Tibial nerve (tissue), 4 donors: ENCODE measurements at regions not wholly inside any gene's neighbourhood (a gene's known extent, or its start where the extent isn't known, plus 50 kb on each side); places are given as distances from the start of the nearest gene placed in this dataset.

Experiments
- DNase-seq, 2 donors: peaks; one replicate each; pipeline ENCODE4 v3.0.0-alpha.2; 2019; ENCODE audit warnings: low spot score in 2 of 2
- H3K27ac ChIP-seq, 4 donors: fragments of 200-600 bp; sonication (generic) in 3 of 4; one replicate each; pipeline ENCODE4 v1.5.1; 2017 to 2019; ENCODE audit warnings: mild to moderate bottlenecking in 1 of 4
- H3K27me3 ChIP-seq, 2 donors: fragments of 200-600 bp; sonication (generic) in 1 of 2; one replicate each; pipeline versions ENCODE4 v1.5.1 to v1.6.0; 2017 to 2019
- H3K36me3 ChIP-seq, 3 donors: fragments of 200-600 bp; sonication (generic); one replicate each; pipeline ENCODE4 v1.5.1; 2018 to 2019
- H3K4me1 ChIP-seq, 4 donors: fragments of 200-600 bp; sonication (generic) in 3 of 4; one replicate each; pipeline ENCODE4 v1.5.1; 2017 to 2019
- H3K4me3 ChIP-seq, 4 donors: fragments of 200-600 bp; sonication (generic) in 3 of 4; one replicate each; pipeline ENCODE4 v1.5.1; 2017 to 2019; ENCODE audit warnings: mild to moderate bottlenecking in 1 of 4, moderate library complexity in 1 of 4
- H3K9me3 ChIP-seq, 4 donors: fragments of 200-600 bp; sonication (generic) in 3 of 4; one replicate each; pipeline ENCODE4 v1.5.1; 2017 to 2019
- CTCF ChIP-seq, 5 experiments: fragments of 200-600 bp in 3 of 5; fragments of 450-650 bp in 2 of 5; sonication (generic) in 3 of 5; IDR thresholded peaks; one replicate each; pipeline ENCODE4 v1.5.1; 2016 to 2019; ENCODE audit warnings: antibody characterized with exemption in 5 of 5, mild to moderate bottlenecking in 3 of 5, moderate library complexity in 2 of 5
- EP300 ChIP-seq, 2 donors: sonication (generic); formaldehyde crosslinking; IDR thresholded peaks; one replicate each; pipeline ENCODE4 v1.6.1; 2017; ENCODE audit warnings: antibody characterized with exemption in 2 of 2, mild to moderate bottlenecking in 1 of 2
- POLR2A ChIP-seq, 2 donors: fragments of 450-650 bp; IDR thresholded peaks; one replicate each; pipeline ENCODE4 v1.6.1; 2017; ENCODE audit warnings: antibody characterized with exemption in 2 of 2, mild to moderate bottlenecking in 2 of 2, moderate library complexity in 2 of 2
- WGBS, 2 donors: methylation state at CpG; one replicate each; pipeline ENCODE4 v1.1.5; 2018; 5-methylcytosine and 5-hydroxymethylcytosine counted together

- DNase-seq, result no peak
- H3K36me3 ChIP-seq, result no peaks in the 10 kb centered on the region
- WGBS, 2 donors, result 59 to 62% methylated on average over 2 of the region's 2 CpGs
Observed at GRCh38 chr9:21656776-21657674, 145.4 kb upstream of the MTAP start.

DNA sequence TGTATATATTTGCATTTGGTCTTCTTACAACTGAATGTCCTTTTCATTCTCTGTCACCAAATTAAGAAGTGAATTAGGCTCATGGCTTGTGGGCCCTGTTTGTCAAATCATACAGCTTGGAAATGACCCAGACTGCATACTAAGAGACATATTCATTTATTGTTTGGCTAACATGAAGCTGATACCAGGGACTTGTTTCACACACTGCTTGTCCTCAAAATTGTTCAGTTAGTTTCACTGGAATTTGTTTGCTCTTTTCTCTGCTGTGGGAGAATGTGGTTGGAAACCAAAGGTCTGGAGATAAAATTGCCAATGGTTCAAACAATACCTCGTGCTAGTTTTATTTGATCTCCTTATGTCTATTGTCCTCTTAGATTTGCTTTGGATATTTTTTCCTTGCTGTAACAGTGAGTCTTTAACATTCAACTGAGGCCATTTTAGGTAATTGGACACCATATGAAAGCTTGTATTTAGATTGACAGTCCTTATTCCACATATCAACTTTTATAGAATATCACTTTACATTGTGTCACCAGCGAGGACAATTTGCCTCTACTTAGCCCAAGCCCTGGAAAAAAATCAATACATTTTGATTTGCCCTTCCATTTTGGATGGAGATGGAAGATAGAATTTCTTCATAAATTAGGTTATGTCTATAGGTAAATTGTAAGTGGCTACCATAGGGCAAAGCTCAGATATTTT is 144.3 kb upstream of the MTAP start:
- H3K9me3 ChIP-seq, result no peaks in the 10 kb centered on the region
- WGBS, 2 donors, result 75 to 83% methylated on average over 2 of the region's 2 CpGs
- H3K4me1 ChIP-seq, result peaks cover 0 to 10% (median 0%) of the 10 kb centered on the region in 4 donors
- no peaks in the 10 kb centered on the region for H3K36me3 ChIP-seq
- TF ChIP-seq EP300 (IDR thresholded peaks at IDR 0.05) (no peak), POLR2A (IDR thresholded peaks at IDR 0.05) (no peak), CTCF (IDR thresholded peaks at IDR 0.05) (no peak)
- no peak overlapping the region for H3K27ac ChIP-seq
- H3K4me3 ChIP-seq, result no peak overlapping the region
- no peak for DNase-seq
- H3K27me3 ChIP-seq, result no peaks in the 10 kb centered on the region

More at GRCh38 chr9:21656776-21657674, 145.4 kb upstream of the MTAP start:
- H3K9me3 ChIP-seq, result no peaks in the 10 kb centered on the region
- peaks cover 0 to 10% (median 0%) of the 10 kb centered on the region in 4 donors for H3K4me1 ChIP-seq
- no peak overlapping the region for H3K27ac ChIP-seq
- no peak overlapping the region for H3K4me3 ChIP-seq
- TF ChIP-seq CTCF (IDR thresholded peaks at IDR 0.05), result no peak
- TF ChIP-seq POLR2A (IDR thresholded peaks at IDR 0.05), result no peak
- no peak for TF ChIP-seq EP300 (IDR thresholded peaks at IDR 0.05)
- H3K27me3 ChIP-seq, result no peaks in the 10 kb centered on the region

DNA sequence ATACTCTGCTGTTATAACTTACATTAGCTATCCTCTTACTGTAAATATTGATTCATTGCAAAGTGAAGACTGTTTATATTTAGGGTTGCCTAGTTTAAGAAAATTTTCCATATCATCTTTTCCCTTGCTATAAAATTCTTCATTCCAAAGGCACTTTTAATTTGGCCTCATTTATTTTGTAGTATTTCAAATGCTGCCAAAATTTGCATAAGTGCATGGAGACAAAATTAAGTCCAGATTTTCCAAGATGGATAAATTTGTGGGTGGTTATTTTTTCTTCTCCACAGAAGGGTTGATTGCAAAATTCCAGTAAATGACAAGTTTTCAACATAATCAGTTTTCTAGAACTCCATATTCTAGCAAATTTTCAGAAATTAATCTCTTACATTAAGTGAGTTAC is 141.5 kb upstream of the MTAP start:
- H3K27me3 ChIP-seq, result no peaks in the 10 kb centered on the region
- H3K36me3 ChIP-seq, result no peaks in the 10 kb centered on the region
- H3K4me3 ChIP-seq, result no peak overlapping the region
- no peak for DNase-seq
- no peak overlapping the region for H3K27ac ChIP-seq
- no peak for TF ChIP-seq CTCF (IDR thresholded peaks at IDR 0.05)
- TF ChIP-seq POLR2A (IDR thresholded peaks at IDR 0.05), result no peak
- TF ChIP-seq EP300 (IDR thresholded peaks at IDR 0.05), result no peak
- H3K4me1 ChIP-seq, result peaks cover 0 to 10% (median 0%) of the 10 kb centered on the region in 4 donors
- H3K9me3 ChIP-seq, result no peaks in the 10 kb centered on the region

DNA sequence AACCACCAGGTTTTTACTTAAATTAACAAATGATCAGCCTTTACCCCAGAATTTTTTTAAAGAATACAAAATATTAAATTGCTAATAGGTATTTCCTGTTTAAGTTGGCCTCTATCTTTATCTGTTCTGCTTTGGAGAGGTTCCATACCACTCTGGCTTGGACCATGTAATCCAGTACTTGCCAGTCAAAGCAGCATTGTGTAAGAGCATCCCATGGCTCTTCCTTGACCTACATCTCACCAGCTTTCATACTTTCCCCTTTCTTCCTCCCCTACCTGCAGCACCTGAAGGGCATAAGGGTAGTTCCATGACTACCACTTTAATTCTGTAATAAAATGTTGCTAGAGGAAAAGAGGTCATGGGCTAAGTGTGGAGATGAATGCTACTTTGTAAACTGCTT is 140.8 kb upstream of the MTAP start:
- TF ChIP-seq CTCF (IDR thresholded peaks at IDR 0.05), result no peak
- no peak for TF ChIP-seq EP300 (IDR thresholded peaks at IDR 0.05)
- Histone ChIP-seq H3K4me1 (peaks cover 0 to 10% (median 0%) of the 10 kb centered on the region in 4 donors), H3K36me3 (no peaks in the 10 kb centered on the region), H3K27ac (no peak overlapping the region), H3K9me3 (no peaks in the 10 kb centered on the region), H3K27me3 (no peaks in the 10 kb centered on the region), H3K4me3 (no peak overlapping the region)
- DNase-seq, result no peak

- 31 to 52% methylated on average over 3 of the region's 3 CpGs for WGBS, 2 donors
- no peak for DNase-seq
- no peak overlapping the region for H3K4me3 ChIP-seq
- no peaks in the 10 kb centered on the region for H3K27me3 ChIP-seq
- H3K4me1 ChIP-seq, result no peaks in the 10 kb centered on the region
- no peak for TF ChIP-seq CTCF (IDR thresholded peaks at IDR 0.05)
- TF ChIP-seq EP300 (IDR thresholded peaks at IDR 0.05), result no peak
- TF ChIP-seq POLR2A (IDR thresholded peaks at IDR 0.05), result no peak
- no peaks in the 10 kb centered on the region for H3K36me3 ChIP-seq
- H3K27ac ChIP-seq, result no peak overlapping the region
- no peaks in the 10 kb centered on the region for H3K9me3 ChIP-seq
Observed at GRCh38 chr9:21668516-21668915, 133.9 kb upstream of the MTAP start.
